Sigmoid colon (tissue), 6 donors: ENCODE measurements at regions not wholly inside any gene's neighbourhood (a gene's known extent, or its start where the extent isn't known, plus 50 kb on each side); places are given as distances from the start of the nearest gene placed in this dataset.

Experiments used
- DNase-seq: peaks from one replicate; pipeline ENCODE4 v3.0.0-alpha.2; 2019
- H3K27ac ChIP-seq, 4 donors: fragments of 200-600 bp; sonication (generic); one replicate each; pipeline ENCODE4 v1.5.1; 2016 to 2019; ENCODE audit warnings: mild to moderate bottlenecking in 1 of 4
- H3K27me3 ChIP-seq, 3 donors: fragments of 200-600 bp; sonication (generic); one replicate each; pipeline ENCODE4 v1.5.1; 2019; ENCODE audit warnings: mild to moderate bottlenecking in 1 of 3
- H3K36me3 ChIP-seq, 4 donors: fragments of 200-600 bp; sonication (generic); one replicate each; pipeline ENCODE4 v1.5.1; 2016 to 2019
- H3K4me1 ChIP-seq, 4 donors: fragments of 200-600 bp; sonication (generic); one replicate each; pipeline ENCODE4 v1.5.1; 2017 to 2019
- H3K4me3 ChIP-seq, 4 donors: fragments of 200-600 bp; sonication (generic); one replicate each; pipeline ENCODE4 v1.5.1; 2017 to 2019; ENCODE audit warnings: mild to moderate bottlenecking in 2 of 4, moderate library complexity in 1 of 4
- H3K9me3 ChIP-seq, 4 donors: fragments of 200-600 bp in 3 of 4; sonication (generic) in 3 of 4; one replicate each; pipeline versions ENCODE4 v1.5.1 to v1.6.1; 2013 to 2019
- CTCF ChIP-seq, 4 experiments: fragments of 450-650 bp in 3 of 4; fragments of 200-600 bp in 1 of 4; IDR thresholded peaks; one replicate each; pipeline ENCODE4 v1.5.1; 2016 to 2019; ENCODE audit warnings: antibody characterized with exemption in 4 of 4, mild to moderate bottlenecking in 3 of 4, moderate library complexity in 2 of 4
- EP300 ChIP-seq, 4 donors: sonication (generic); formaldehyde crosslinking; IDR thresholded peaks; one replicate each; pipeline ENCODE4 v1.6.1; 2017; ENCODE audit warnings: antibody characterized with exemption in 4 of 4
- POLR2A ChIP-seq, 2 donors: fragments of 450-650 bp; IDR thresholded peaks; one replicate each; pipeline ENCODE4 v1.6.1; 2016; ENCODE audit warnings: antibody characterized with exemption in 2 of 2, mild to moderate bottlenecking in 2 of 2, moderate library complexity in 2 of 2
- POLR2AphosphoS5 ChIP-seq, 4 donors: sonication (generic); formaldehyde crosslinking; IDR thresholded peaks; one replicate each; pipeline ENCODE4 v1.6.1; 2017; ENCODE audit warnings: antibody characterized with exemption in 4 of 4
- whole genome bisulfite sequencing, 2 donors: extraction: QIAGEN DNeasy Blood & Tissue Kit; methylation state at CpG; one replicate each; pipeline ENCODE4 v1.1.7; 2013; 5-methylcytosine and 5-hydroxymethylcytosine counted together
- intact Hi-C: fragments of 100-400 bp; cut with DNase I; formaldehyde crosslinking; loops from one replicate; pipeline ENCODE4 v1.15.1; 2023
- donor health status: healthy with polysubstance abuse.
- donor health status: healthy.

- Histone ChIP-seq H3K4me3 (no peak overlapping the region), H3K27me3 (peaks cover 4 to 69% (median 6%) of the 10 kb centered on the region in 3 donors), H3K4me1 (peaks cover 0 to 13% (median 6%) of the 10 kb centered on the region in 4 donors), H3K27ac (no peak overlapping the region), H3K9me3 (no peaks in the 10 kb centered on the region), H3K36me3 (no peaks in the 10 kb centered on the region)
- DNase-seq: no peak
- TF ChIP-seq POLR2A (IDR thresholded peaks at IDR 0.05): no peak
- TF ChIP-seq EP300 (IDR thresholded peaks at IDR 0.05): no peak
- TF ChIP-seq POLR2AphosphoS5 (IDR thresholded peaks at IDR 0.05): no peak
- TF ChIP-seq CTCF (IDR thresholded peaks at IDR 0.05): no peak
- WGBS, 2 donors: 83 to 86% methylated on average over 9 of the region's 9 CpGs
- intact Hi-C loops: no loop called here
Measured at GRCh38 chr16:86870380-86870779, 292.0 kb downstream of the FOXL1 start.

GRCh38 chr16:86872131-86872530, 293.8 kb downstream of the FOXL1 start:
- Histone ChIP-seq H3K4me3 (no peak overlapping the region), H3K9me3 (no peaks in the 10 kb centered on the region), H3K4me1 (no peaks in the 10 kb centered on the region), H3K27me3 (peaks cover 4 to 76% (median 6%) of the 10 kb centered on the region in 3 donors), H3K27ac (no peak overlapping the region), H3K36me3 (no peaks in the 10 kb centered on the region)
- intact Hi-C loops: no loop called here
- peak; percentile 53 for DNase-seq
- WGBS, 2 donors: 64 to 81% methylated on average over 9 of the region's 9 CpGs
- no peak for TF ChIP-seq POLR2A (IDR thresholded peaks at IDR 0.05)
- no peak for TF ChIP-seq CTCF (IDR thresholded peaks at IDR 0.05)
- TF ChIP-seq EP300 (IDR thresholded peaks at IDR 0.05): no peak
- TF ChIP-seq POLR2AphosphoS5 (IDR thresholded peaks at IDR 0.05): no peak

- Histone ChIP-seq H3K27ac (no peak overlapping the region), H3K9me3 (no peaks in the 10 kb centered on the region), H3K27me3 (peaks cover 4 to 82% (median 6%) of the 10 kb centered on the region in 3 donors), H3K4me1 (no peaks in the 10 kb centered on the region), H3K36me3 (no peaks in the 10 kb centered on the region), H3K4me3 (no peak overlapping the region)
- WGBS, 2 donors: 89 to 93% methylated on average over 8 of the region's 8 CpGs
- intact Hi-C loops: no loop called here
- no peak for TF ChIP-seq POLR2A (IDR thresholded peaks at IDR 0.05)
- no peak for TF ChIP-seq EP300 (IDR thresholded peaks at IDR 0.05)
- no peak for TF ChIP-seq CTCF (IDR thresholded peaks at IDR 0.05)
- TF ChIP-seq POLR2AphosphoS5 (IDR thresholded peaks at IDR 0.05): no peak
- no peak for DNase-seq
Measured at GRCh38 chr16:86872833-86873232, 294.5 kb downstream of the FOXL1 start.

- H3K36me3 ChIP-seq: no peaks in the 10 kb centered on the region
- H3K27ac ChIP-seq: no peak overlapping the region
- peaks cover 11 to 82% (median 18%) of the 10 kb centered on the region in 3 donors for H3K27me3 ChIP-seq
- TF ChIP-seq POLR2AphosphoS5 (IDR thresholded peaks at IDR 0.05) (no peak), EP300 (IDR thresholded peaks at IDR 0.05) (no peak), POLR2A (IDR thresholded peaks at IDR 0.05) (no peak), CTCF (IDR thresholded peaks at IDR 0.05) (no peak)
- intact Hi-C loops: no loop called here
- H3K4me1 ChIP-seq: no peaks in the 10 kb centered on the region
- no peaks in the 10 kb centered on the region for H3K9me3 ChIP-seq
- H3K4me3 ChIP-seq: no peak overlapping the region
- 49 to 54% methylated on average over 2 of the region's 2 CpGs for WGBS, 2 donors
- no peak for DNase-seq
Measured at GRCh38 chr16:86874141-86874540, 295.8 kb downstream of the FOXL1 start.

- H3K4me3 ChIP-seq: no peak overlapping the region
- 78 to 88% methylated on average over 10 of the region's 10 CpGs for WGBS, 2 donors
Measured at GRCh38 chr16:86876499-86876898, 298.1 kb downstream of the FOXL1 start.

More at GRCh38 chr16:86876499-86876898, 298.1 kb downstream of the FOXL1 start:
- Histone ChIP-seq H3K4me1 (peaks cover 0 to under 1% (median under 1%) of the 10 kb centered on the region in 4 donors), H3K36me3 (no peaks in the 10 kb centered on the region), H3K27me3 (peaks cover 13 to 84% (median 32%) of the 10 kb centered on the region in 3 donors), H3K9me3 (no peaks in the 10 kb centered on the region), H3K27ac (no peak overlapping the region)
- intact Hi-C loops: no loop called here
- TF ChIP-seq CTCF (IDR thresholded peaks at IDR 0.05) (no peak), POLR2AphosphoS5 (IDR thresholded peaks at IDR 0.05) (no peak), EP300 (IDR thresholded peaks at IDR 0.05) (no peak), POLR2A (IDR thresholded peaks at IDR 0.05) (no peak)
- DNase-seq: no peak
